Ovary (tissue), 7 donors: ENCODE measurements at regions not wholly inside any gene's neighbourhood (a gene's known extent, or its start where the extent isn't known, plus 50 kb on each side); places are given as distances from the start of the nearest gene placed in this dataset.

Experiments
- DNase-seq, 5 donors: peaks; one replicate each; pipeline ENCODE4 v3.0.0-alpha.2; 2019 to 2020
- H3K27ac ChIP-seq, 2 donors: fragments of 200-600 bp; one replicate each; pipeline versions ENCODE4 v1.5.1 to v1.8.0; 2019 to 2022
- H3K27me3 ChIP-seq: fragments of 200-600 bp; one replicate; pipeline ENCODE4 v1.8.0; 2022
- H3K36me3 ChIP-seq: fragments of 200-600 bp; sonication (generic); one replicate; pipeline ENCODE4 v1.5.1; 2019
- H3K4me1 ChIP-seq: one replicate; pipeline ENCODE4 v1.8.1; 2013; ENCODE audit warnings: mild to moderate bottlenecking, moderate library complexity; ENCODE audit not compliant: insufficient read depth
- H3K4me3 ChIP-seq: fragments of 200-600 bp; sonication (generic); one replicate; pipeline ENCODE4 v1.5.1; 2017
- H3K9me3 ChIP-seq, 2 donors: fragments of 200-600 bp in 1 of 2; sonication (generic) in 1 of 2; one replicate each; pipeline versions ENCODE4 v1.5.1 to v1.8.1; 2013 to 2019; ENCODE audit warnings: mild to moderate bottlenecking in 1 of 2, moderate library complexity in 1 of 2
- EP300 ChIP-seq: sonication (generic); formaldehyde crosslinking; IDR thresholded peaks from one replicate; pipeline ENCODE4 v1.6.1; 2017; ENCODE audit warnings: antibody characterized with exemption
- POLR2A ChIP-seq: fragments of 450-650 bp; IDR thresholded peaks from one replicate; pipeline ENCODE4 v1.6.1; 2017; ENCODE audit warnings: antibody characterized with exemption, mild to moderate bottlenecking, moderate library complexity
- WGBS, 3 donors: extraction: QIAGEN DNeasy Blood & Tissue Kit in 1 of 3; methylation state at CpG; one replicate each; pipeline versions ENCODE4 v1.1.5 to v1.1.7; 2013 to 2017; 5-methylcytosine and 5-hydroxymethylcytosine counted together
- intact Hi-C, 4 donors: fragments of 100-400 bp; cut with DNase I; formaldehyde crosslinking; loops; one replicate each; pipeline versions ENCODE4 v1.11.0 to v1.15.1; 2022 to 2023
- TF ChIP-seq, protein P1 (sequence below), 3 donors: fragments of 450-650 bp in 2 of 3; fragments of 200-600 bp in 1 of 3; IDR thresholded peaks; one replicate each; pipeline versions ENCODE4 v1.5.1 to v1.8.0; 2016 to 2022; ENCODE audit warnings: antibody characterized with exemption in 3 of 3, mild to moderate bottlenecking in 1 of 3
- donor health status: DM: no; HTN: no; CAD: no; lungs with moderate emphysema.
- donor health status: DM: no; HTN: no; CAD: no.
- donor health status: Bipolar disorder and iron deficiency.
- donor health status: DM: no; HTN: no; CAD: no.
- donor health status: DM: yes; HTN: yes; CAD: no.

GRCh38 chr5:158644301-158644700, 455.4 kb downstream of the EBF1 start:
- TF ChIP-seq, protein P1, sequence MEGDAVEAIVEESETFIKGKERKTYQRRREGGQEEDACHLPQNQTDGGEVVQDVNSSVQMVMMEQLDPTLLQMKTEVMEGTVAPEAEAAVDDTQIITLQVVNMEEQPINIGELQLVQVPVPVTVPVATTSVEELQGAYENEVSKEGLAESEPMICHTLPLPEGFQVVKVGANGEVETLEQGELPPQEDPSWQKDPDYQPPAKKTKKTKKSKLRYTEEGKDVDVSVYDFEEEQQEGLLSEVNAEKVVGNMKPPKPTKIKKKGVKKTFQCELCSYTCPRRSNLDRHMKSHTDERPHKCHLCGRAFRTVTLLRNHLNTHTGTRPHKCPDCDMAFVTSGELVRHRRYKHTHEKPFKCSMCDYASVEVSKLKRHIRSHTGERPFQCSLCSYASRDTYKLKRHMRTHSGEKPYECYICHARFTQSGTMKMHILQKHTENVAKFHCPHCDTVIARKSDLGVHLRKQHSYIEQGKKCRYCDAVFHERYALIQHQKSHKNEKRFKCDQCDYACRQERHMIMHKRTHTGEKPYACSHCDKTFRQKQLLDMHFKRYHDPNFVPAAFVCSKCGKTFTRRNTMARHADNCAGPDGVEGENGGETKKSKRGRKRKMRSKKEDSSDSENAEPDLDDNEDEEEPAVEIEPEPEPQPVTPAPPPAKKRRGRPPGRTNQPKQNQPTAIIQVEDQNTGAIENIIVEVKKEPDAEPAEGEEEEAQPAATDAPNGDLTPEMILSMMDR (IDR thresholded peaks at IDR 0.05): no peak
- TF ChIP-seq POLR2A (no peak), EP300 (no peak)
- intact Hi-C loops: no loop called here
- Histone ChIP-seq H3K27me3 (no peaks in the 10 kb centered on the region), H3K4me3 (no peak overlapping the region), H3K4me1 (no peaks in the 10 kb centered on the region), H3K36me3 (no peaks in the 10 kb centered on the region), H3K9me3 (no peaks in the 10 kb centered on the region), H3K27ac (no peak overlapping the region)
- no peak for DNase-seq

- TF ChIP-seq EP300 (no peak), POLR2A (no peak)
- TF ChIP-seq, protein P1 (IDR thresholded peaks at IDR 0.05): no peak
- H3K27ac ChIP-seq: no peak overlapping the region
- H3K9me3 ChIP-seq: no peaks in the 10 kb centered on the region
- WGBS, 3 donors: 14 to 24% (median 20%) methylated on average over 1 of the region's 1 CpG
- no peaks in the 10 kb centered on the region for H3K27me3 ChIP-seq
- DNase-seq: no peak
- H3K4me3 ChIP-seq: no peak overlapping the region
- H3K36me3 ChIP-seq: no peaks in the 10 kb centered on the region
- no peaks in the 10 kb centered on the region for H3K4me1 ChIP-seq
- intact Hi-C loops: no loop called here
Observed at GRCh38 chr5:158643840-158644239, 455.9 kb downstream of the EBF1 start.

GRCh38 chr5:158642879-158643278, 456.8 kb downstream of the EBF1 start:
- Histone ChIP-seq H3K27me3 (no peaks in the 10 kb centered on the region), H3K27ac (no peak overlapping the region)
- intact Hi-C loops: no loop called here

GRCh38 chr5:158641016-158641415, 458.7 kb downstream of the EBF1 start:
- DNase-seq: no peak
- H3K4me3 ChIP-seq: no peak overlapping the region
- no peak for TF ChIP-seq POLR2A
- no peak for TF ChIP-seq EP300
- TF ChIP-seq, protein P1 (IDR thresholded peaks at IDR 0.05): no peak
- H3K27me3 ChIP-seq: no peaks in the 10 kb centered on the region
- intact Hi-C loops: no loop called here
- H3K27ac ChIP-seq: no peak overlapping the region
- no peaks in the 10 kb centered on the region for H3K9me3 ChIP-seq
- 88 to 95% (median 95%) methylated on average over 3 of the region's 3 CpGs for WGBS, 3 donors
- H3K4me1 ChIP-seq: no peaks in the 10 kb centered on the region
- no peaks in the 10 kb centered on the region for H3K36me3 ChIP-seq

More at GRCh38 chr5:158642879-158643278, 456.8 kb downstream of the EBF1 start:
- Histone ChIP-seq H3K4me3 (no peak overlapping the region), H3K9me3 (no peaks in the 10 kb centered on the region), H3K36me3 (no peaks in the 10 kb centered on the region), H3K4me1 (no peaks in the 10 kb centered on the region)
- TF ChIP-seq POLR2A (no peak), EP300 (no peak)
- TF ChIP-seq, protein P1 (IDR thresholded peaks at IDR 0.05): no peak
- DNase-seq: peak in 1 of 5 donors; percentile 5

DNA sequence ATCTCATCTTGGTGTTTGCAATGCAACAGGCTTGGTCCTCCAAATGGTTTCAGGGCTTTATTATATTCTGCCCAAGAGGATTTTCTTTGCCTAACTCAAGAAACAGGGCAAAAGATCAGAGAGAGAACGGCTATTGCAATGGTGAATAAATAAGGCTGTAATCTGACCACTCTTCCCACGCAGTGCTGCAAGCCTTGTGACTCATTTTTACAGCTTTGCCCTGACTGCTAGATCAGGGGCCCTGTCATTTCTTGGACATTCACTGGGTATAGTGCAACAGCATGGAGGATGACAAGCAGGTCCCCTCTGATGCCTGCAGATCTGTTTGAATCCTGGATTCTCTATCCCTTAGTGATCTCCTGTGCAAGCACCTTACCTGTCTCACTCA, 459.1 kb downstream of the EBF1 start:
- DNase-seq: no peak
- TF ChIP-seq POLR2A (no peak), EP300 (no peak)
- TF ChIP-seq, protein P1 (IDR thresholded peaks at IDR 0.05): no peak
- WGBS, 3 donors: 56 to 75% (median 74%) methylated on average over 2 of the region's 2 CpGs
- intact Hi-C loops: no loop called here
- H3K27me3 ChIP-seq: no peaks in the 10 kb centered on the region
- H3K4me1 ChIP-seq: no peaks in the 10 kb centered on the region
- no peaks in the 10 kb centered on the region for H3K9me3 ChIP-seq
- no peak overlapping the region for H3K27ac ChIP-seq
- no peak overlapping the region for H3K4me3 ChIP-seq
- no peaks in the 10 kb centered on the region for H3K36me3 ChIP-seq
